ENCODE measurements at regions not wholly inside any gene's neighbourhood (a gene's known extent, or its start where the extent isn't known, plus 50 kb on each side); places are given as distances from the start of the nearest gene placed in this dataset.
"Not testable (repeated sequence)": the region's sequence is repeated elsewhere in the genome, so short reads cannot be mapped to it uniquely, and the experiment has no call there.

DNA sequence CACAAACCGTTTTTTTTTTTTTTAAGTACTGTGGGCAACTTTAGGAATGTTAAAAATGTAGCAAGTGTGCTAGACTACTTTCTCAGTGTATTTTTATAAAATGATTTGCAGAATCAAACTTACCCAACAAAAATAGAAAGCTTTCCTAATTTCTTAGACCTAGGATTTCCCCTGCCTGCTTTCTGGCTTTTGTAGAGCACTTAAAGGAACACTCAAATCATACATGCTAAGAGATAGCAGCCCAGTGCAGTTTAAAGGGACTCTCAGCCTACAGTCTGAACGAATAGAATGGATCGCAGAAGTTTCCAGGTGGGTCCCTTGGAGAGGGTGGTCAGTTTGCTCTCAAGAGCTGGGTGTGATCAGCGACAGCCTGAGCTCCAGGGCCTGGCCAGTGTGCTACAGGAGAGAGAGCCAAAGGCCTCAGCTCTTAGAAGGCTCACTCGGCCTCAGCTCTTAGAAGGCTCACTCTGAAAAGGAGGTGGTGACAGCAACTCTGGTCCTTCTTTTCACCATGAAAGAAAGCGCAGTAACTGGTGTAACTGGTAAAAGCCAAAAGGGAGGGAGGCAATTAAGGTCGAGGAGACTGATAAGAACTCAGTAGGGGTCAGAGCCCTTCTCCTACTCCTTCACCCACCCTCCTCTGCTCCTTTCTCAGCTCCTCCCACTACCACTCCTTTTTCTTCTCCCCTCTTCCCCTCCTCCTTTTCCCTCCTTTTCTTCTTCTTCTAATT is 142.4 kb downstream of the ZFP64 start:
- no peak for DNase-seq

DNA sequence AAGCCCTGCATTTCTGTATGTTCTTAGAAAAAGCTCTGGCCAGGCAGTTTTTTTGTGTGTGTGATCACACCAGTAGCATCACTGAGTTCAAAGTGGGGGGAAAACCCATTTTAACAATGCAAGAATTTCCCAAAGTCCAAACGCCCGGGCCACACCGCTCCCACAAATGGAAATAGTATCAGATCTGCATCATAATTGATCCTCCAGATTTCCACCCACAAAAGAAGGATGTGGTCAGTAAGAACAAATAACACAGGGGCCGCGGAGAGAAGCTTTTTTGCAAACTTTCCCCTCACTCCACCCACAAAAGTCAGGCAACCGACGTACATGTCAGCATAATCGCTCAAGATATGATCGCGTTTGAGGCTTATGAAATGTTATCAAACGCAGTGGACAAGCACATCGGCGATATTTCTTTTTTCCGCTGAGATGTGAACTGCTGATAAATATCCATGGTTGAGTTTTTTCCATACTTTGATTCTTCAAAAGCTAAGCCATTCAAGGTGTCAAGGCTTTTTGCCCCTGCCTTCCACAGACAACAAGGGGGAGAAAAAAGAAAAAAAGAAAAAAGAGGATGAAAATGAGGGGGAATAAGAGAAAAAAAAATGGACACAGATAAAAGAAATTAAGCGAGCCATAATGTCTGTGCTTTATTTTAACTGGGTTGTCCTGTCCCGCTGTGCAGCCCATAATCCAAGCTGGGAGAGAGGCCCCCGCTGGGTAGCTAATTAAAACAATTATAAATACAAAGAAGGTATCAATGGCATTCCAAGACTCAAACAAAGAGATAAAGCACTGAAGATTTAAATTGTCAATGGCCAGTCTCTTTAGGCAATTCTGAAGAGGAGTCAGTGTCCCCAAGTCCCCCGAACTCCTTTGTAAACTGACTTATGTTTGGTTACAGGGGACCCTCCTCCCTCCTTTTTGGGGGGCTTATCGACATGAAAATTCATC is 143.5 kb downstream of the ZFP64 start:
- DNase-seq, result peak in 3 of 4 experiments; percentile 2 to 32 (median 3)

GRCh38 chr20:52041966-52042365 is 149.6 kb downstream of the ZFP64 start:
- DNase-seq, result no peak

GRCh38 chr20:52039790-52040189 is 151.8 kb downstream of the ZFP64 start:
- DNase-seq, result no peak

DNA sequence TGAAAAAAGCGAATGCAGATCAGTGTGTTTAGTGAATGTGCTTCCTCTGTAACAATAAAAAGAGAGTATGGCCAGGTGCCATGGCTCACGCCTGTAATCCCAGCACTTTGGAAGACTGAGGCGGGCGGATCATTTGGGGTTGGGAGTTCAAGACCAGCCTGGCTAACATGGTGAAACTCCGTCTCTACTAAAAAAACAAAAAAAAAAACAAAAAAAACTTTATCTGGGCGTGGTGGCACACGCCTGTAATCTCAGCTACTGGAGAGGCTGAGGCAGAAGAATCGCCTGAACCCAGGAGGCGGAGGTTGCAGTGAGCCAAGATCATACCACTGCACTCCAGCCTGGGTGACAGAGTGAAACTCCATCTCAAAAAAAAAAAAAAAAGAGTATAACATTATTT is 152.9 kb downstream of the ZFP64 start:
- DNase-seq, result not testable (repeated sequence)

DNA sequence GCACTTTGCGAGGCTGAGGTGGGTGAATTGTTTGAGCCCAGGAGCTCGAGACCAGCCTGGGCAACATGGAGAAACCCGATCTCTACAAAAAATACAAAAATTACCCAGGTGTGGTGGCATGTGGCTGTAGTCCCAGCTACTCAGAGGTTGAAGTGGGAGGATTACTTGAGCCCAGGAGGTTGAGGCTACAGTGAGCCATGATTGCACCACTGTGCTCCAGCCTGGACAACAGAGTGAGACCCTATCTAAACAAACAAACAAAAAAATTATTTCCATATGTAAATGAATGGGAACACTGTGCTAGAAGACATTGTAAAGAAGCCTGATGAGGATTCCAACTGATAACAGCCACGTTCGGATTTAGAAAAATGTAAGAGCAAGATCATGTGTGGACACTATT is 154.2 kb downstream of the ZFP64 start:
- DNase-seq, result no peak

DNA sequence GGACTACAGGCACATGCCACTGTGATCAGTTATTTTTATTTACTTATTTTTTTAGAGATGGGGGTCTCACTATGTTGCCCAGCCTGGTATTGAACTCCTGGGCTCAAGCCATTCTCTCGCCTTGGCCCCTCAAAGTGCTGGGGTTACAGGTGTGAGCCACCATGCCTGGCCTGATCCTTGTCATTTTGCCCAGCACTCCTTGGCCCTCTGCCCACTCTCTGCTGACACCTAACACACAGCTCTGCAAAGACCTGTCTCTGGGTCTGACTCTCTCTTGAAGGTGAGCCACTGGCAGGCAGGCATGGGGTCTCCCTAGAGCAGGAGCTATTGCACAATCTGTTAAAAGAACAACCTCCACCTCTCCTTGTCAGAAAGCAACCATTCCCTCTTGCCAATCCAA is 155.6 kb downstream of the ZFP64 start:
- DNase-seq, result no peak

GRCh38 chr20:52035498-52035897 is 156.1 kb downstream of the ZFP64 start:
- DNase-seq, result no peak

DNA sequence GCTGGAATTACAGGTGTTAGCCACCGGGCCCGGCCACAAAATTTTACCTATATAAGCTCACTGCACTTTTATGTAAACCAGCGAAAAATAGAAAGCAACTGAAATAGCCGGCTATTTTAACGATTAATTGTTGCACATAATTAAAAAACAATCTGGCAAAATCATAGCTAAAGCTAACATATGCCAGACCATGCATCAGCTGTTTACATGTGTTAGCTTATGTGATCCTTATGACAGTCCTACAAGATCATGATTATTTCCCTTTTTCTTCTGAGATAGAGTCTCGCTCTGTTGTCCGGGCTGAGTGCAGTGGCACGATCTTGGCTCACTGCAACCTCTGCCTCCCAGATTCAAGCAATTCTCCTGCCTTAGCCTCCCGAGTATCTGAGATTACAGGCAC is 157.0 kb downstream of the ZFP64 start:
- DNase-seq, result no peak

- DNase-seq, result no peak
These were observed 158.3 kb downstream of the ZFP64 start for GRCh38 chr20:52033313-52033712.

DNA sequence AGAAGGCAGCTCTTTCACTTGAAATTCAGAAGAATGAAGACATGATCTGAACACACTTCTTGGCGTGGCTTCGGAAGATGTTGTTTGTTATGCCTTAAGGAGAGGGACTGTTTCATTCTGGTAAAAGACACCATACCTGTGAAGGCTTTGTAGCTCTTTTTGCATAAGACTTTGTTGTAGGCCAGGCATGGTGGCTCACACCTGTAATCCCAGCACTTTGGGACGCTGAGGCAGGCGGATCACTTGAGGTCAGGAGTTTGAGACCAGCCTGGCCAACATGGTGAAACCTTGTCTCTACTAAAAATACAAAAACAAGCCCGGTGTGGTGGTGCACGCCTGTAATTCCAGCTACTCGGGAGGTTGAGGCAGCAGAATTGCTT is 159.3 kb downstream of the ZFP64 start:
- DNase-seq, result not testable (repeated sequence)

DNA sequence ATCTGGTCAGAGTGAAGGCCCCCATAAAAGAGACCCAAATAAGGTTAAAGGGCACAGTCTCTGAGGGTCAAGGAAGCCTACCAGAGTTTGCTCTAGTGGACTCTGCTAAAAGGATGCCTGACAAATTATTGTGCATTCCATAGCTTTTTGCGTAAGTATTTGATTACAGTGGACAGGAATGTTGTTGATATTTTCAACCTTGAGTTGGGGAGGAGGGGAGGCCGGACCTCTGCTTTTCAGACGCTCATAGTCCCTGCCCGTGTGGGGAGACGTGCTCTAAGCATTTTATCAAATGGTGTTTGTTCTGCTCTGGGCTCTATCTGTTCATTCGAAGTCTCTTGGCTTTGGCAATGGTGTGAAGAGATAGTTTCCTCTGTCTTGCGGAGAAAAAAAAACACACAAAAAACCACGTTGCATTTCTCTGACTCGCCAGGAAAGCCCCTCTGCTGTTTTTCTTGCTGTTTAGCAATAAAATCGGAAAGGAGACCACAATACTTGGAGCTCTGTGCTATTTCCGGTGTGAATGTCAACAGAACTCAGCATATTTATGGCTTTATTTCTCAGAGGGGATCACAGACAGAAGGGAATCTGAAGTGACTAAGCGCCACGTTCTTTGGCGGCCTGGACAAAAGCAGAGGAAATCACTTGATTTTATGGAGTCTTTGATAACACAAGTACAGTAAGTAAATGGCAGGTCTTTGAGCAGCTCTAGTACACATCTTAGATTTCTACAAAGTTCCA is 159.8 kb downstream of the ZFP64 start:
- DNase-seq, result peak; percentile 25 to 65 (median 48)

- DNase-seq, result no peak
These were observed 160.4 kb downstream of the ZFP64 start for GRCh38 chr20:52031206-52031562.

DNA sequence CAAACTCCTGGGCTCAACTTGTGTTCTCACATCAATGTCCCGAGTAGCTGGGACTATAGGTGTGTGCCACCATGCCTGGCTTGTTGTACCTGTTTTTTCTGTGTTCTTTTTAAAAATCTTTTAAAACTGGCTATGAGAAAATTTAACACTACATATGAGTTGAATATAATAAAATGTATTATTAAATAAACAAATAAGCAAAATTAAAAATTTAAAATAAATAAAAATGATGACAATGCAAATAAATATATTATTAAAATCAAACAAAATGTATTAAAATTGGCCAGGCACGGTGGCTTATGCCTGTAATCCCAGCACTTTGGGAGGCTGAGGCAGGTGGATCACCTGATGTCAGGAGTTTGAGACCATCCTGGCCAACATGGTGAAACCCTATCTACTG is 162.4 kb downstream of the ZFP64 start:
- DNase-seq, result not testable (repeated sequence)

GRCh38 chr20:52025938-52026337 is 165.6 kb downstream of the ZFP64 start:
- no peak for DNase-seq

- DNase-seq, result no peak
These were observed 172.3 kb downstream of the ZFP64 start for GRCh38 chr20:52019313-52019712.

DNA sequence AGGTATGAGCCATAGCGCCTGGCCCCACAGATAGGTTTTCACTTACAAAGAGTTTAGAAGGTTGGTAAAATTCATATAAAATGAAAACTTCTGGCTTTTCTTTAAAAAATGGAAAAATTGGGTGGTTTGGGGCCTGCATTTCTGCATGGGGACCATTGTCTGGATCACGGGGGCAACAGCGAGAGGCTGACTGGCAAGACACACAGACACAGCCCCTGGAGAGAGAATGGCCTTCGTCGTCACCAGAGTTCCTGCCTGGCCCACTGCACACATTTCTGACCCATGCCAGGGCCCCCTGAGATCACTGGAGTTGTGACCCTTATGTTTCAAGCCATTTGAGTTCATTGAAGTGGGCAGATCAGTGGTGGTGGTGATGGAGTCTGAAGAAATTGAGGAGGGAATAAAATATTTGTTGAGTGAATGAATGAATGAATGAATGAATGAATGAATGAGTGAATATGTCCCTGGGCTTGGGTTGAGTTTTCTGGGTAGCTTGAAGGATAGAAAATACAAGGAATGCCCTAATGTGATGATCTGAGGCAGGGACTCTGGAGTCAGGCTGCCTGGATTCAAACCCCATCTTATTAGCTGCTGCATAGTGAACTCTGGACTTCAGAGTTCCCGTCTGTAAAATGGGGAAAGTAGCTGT is 173.8 kb downstream of the ZFP64 start:
- DNase-seq, result no peak

- no peak for DNase-seq
These were observed 175.6 kb downstream of the ZFP64 start for GRCh38 chr20:52016022-52016421.

- DNase-seq, result no peak
These were observed 176.4 kb downstream of the ZFP64 start for GRCh38 chr20:52015155-52015554.

DNA sequence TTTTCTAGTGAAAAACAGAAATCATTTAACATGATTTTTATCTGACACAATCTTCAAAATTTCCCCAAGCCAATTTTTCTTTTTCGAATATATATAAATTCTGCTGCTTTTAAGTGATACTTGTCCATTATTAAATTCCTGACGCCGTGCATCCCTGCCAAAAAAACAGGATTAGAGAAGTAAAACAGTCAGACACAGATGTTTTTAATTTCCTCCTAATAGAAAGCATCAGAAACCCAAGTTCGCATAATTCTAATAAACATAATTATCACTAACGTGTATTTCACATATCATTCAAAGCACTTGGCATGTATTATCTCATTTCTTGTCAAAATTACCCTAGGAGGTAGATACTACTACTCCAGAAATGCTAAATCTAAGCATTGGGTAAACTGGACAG is 179.5 kb downstream of the ZFP64 start:
- no peak for DNase-seq

- no peak for DNase-seq
These were observed 180.5 kb downstream of the ZFP64 start for GRCh38 chr20:52011093-52011492.

- DNase-seq, result no peak
These were observed 181.0 kb downstream of the ZFP64 start for GRCh38 chr20:52010541-52010940.

- DNase-seq, result no peak
These were observed 182.7 kb downstream of the ZFP64 start for GRCh38 chr20:52008874-52009273.
